Neural cell (in vitro differentiated cells): ENCODE measurements at regions not wholly inside any gene's neighbourhood (a gene's known extent, or its start where the extent isn't known, plus 50 kb on each side); places are given as distances from the start of the nearest gene placed in this dataset.

Experiments used
- H2AFZ ChIP-seq: fragments of 200-600, 300-800 bp; sonication (generic), shearing (Covaris generic); 2 replicates; pipeline ENCODE4 v1.6.0; 2014; ENCODE audit warnings: low read depth, mild to moderate bottlenecking, antibody characterized with exemption, low read length, moderate library complexity
- H3F3A ChIP-seq: fragments of 200-600 bp; shearing (Covaris generic); 2 replicates; pipeline ENCODE4 v1.6.1; 2016; ENCODE audit warnings: mild to moderate bottlenecking, moderate library complexity, mixed read lengths, antibody characterized with exemption, low read length; ENCODE audit not compliant: insufficient read depth, poor library complexity, severe bottlenecking
- H3K27ac ChIP-seq: fragments of 200-600, 300-800 bp; sonication (generic), shearing (Covaris generic); 2 replicates; pipeline ENCODE4 v1.5.1; 2014; ENCODE audit warnings: mild to moderate bottlenecking, low read length, moderate library complexity
- H3K27me3 ChIP-seq: fragments of 300-800, 200-600 bp; sonication (generic), shearing (Covaris generic); 2 replicates; pipeline ENCODE4 v1.6.0; 2014; ENCODE audit warnings: mild to moderate bottlenecking, low read depth, low read length, moderate library complexity; ENCODE audit not compliant: insufficient read depth
- H3K36me3 ChIP-seq: fragments of 300-800, 200-600 bp; sonication (generic), shearing (Covaris generic); 2 replicates; pipeline ENCODE4 v1.5.1; 2014; ENCODE audit warnings: mild to moderate bottlenecking, antibody characterized with exemption, low read length, moderate library complexity; ENCODE audit not compliant: insufficient read depth
- H3K4me2 ChIP-seq: fragments of 300-800, 200-600 bp; sonication (generic), shearing (Covaris generic); 2 replicates; pipeline ENCODE4 v1.6.0; 2014; ENCODE audit warnings: mild to moderate bottlenecking, low read length
- H3K4me3 ChIP-seq: fragments of 300-800, 200-600 bp; sonication (generic), shearing (Covaris generic); 2 replicates; pipeline ENCODE4 v1.5.1; 2014; ENCODE audit warnings: mild to moderate bottlenecking, low read length, moderate library complexity
- H3K79me2 ChIP-seq: fragments of 200-600 bp; shearing (Covaris generic); replicated peaks from 2 replicates; pipeline ENCODE4 v1.6.0; 2014; ENCODE audit warnings: mild to moderate bottlenecking, low read length, moderate library complexity; ENCODE audit not compliant: insufficient read depth
- H3K9ac ChIP-seq: fragments of 300-800, 200-600 bp; sonication (generic), shearing (Covaris generic); 2 replicates; pipeline ENCODE4 v1.6.1; 2016; ENCODE audit warnings: mild to moderate bottlenecking, low read length, mixed read lengths
- H3K9me2 ChIP-seq: fragments of 200-600 bp; shearing (Covaris generic); 2 replicates; pipeline ENCODE4 v1.6.1; 2016; ENCODE audit warnings: mild to moderate bottlenecking, low read length, mixed read lengths; ENCODE audit not compliant: insufficient read depth
- H3K9me3 ChIP-seq: fragments of 200-600, 300-800 bp; sonication (generic), shearing (Covaris generic); 2 replicates; pipeline ENCODE4 v1.6.1; 2016; ENCODE audit warnings: mild to moderate bottlenecking, mixed run types, low read length, moderate library complexity, mixed read lengths
- H4K20me1 ChIP-seq: fragments of 200-600 bp; shearing (Covaris generic); 2 replicates; pipeline ENCODE4 v1.6.1; 2016; ENCODE audit warnings: mild to moderate bottlenecking, mixed run types; ENCODE audit not compliant: insufficient read depth
- CTCF ChIP-seq: fragments of 450-650 bp; IDR thresholded peaks from 2 replicates; pipeline ENCODE4 v1.5.1; 2014; ENCODE audit warnings: antibody characterized with exemption, mild to moderate bottlenecking, moderate library complexity; ENCODE audit not compliant: poor library complexity, severe bottlenecking
- EP300 ChIP-seq: fragments of 450-650 bp; conservative IDR thresholded peaks from 2 replicates; pipeline ENCODE4 v1.6.1; 2014; ENCODE audit warnings: antibody characterized with exemption, mild to moderate bottlenecking, moderate library complexity; ENCODE audit not compliant: poor library complexity, severe bottlenecking
- EZH2 ChIP-seq: fragments of 200-600, 300-800 bp; shearing (Covaris generic), sonication (generic); IDR thresholded peaks from 2 replicates; pipeline ENCODE4 v1.6.1; 2014; ENCODE audit warnings: antibody characterized with exemption, low read length, borderline replicate concordance, mild to moderate bottlenecking; ENCODE audit not compliant: insufficient read depth, poor library complexity, severe bottlenecking
- MXI1 ChIP-seq: fragments of 450-650 bp; conservative IDR thresholded peaks from 2 replicates; pipeline ENCODE4 v1.6.1; 2014; ENCODE audit warnings: antibody characterized with exemption, mild to moderate bottlenecking; ENCODE audit not compliant: poor library complexity, severe bottlenecking
- POLR2AphosphoS5 ChIP-seq: IDR thresholded peaks from 2 replicates; pipeline ENCODE4 v1.6.1; 2012
- RAD21 ChIP-seq: fragments of 450-650 bp; conservative IDR thresholded peaks from 2 replicates; pipeline ENCODE4 v1.6.1; 2014; ENCODE audit warnings: antibody characterized with exemption, mild to moderate bottlenecking, moderate library complexity
- REST ChIP-seq: IDR thresholded peaks from 2 replicates; pipeline ENCODE4 v1.6.1; 2012; ENCODE audit warnings: borderline replicate concordance
- SMC3 ChIP-seq: fragments of 450-650 bp; conservative IDR thresholded peaks from 2 replicates; pipeline ENCODE4 v1.6.1; 2014; ENCODE audit warnings: antibody characterized with exemption, mild to moderate bottlenecking, moderate library complexity; ENCODE audit not compliant: poor library complexity
- TAF1 ChIP-seq: IDR thresholded peaks from 2 replicates; pipeline ENCODE4 v1.6.1; 2012; ENCODE audit warnings: low read depth

DNA sequence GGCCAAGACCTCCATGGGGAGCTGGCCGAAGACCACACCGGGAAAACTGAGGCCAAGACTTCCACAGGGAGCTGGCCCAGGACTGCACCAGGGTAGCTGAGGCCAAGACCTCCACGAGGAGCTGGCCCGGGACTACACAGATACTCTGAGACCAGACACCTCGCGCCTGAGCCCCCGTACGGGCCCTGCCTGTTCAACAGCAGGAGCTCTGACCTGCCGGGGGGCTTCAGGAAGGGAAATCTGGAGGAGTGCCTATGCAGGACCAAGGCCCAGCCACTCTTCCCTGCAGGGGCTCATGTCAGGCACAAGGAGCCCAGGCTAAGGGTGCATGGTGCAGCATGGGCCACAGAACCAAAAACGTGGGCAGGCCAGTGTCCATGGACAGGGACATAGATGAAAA, 151.6 kb downstream of the TMEM18 start:
- Histone ChIP-seq H3K36me3 (no peaks in the 10 kb centered on the region), H3K9ac (no peak overlapping the region)
- no peak for TF ChIP-seq REST
- TF ChIP-seq EP300, result no peak
- TF ChIP-seq EZH2, result no peak
- no peak for TF ChIP-seq MXI1
- no peak for TF ChIP-seq RAD21
- no peak for TF ChIP-seq TAF1
- no peak for TF ChIP-seq CTCF
- no peak for TF ChIP-seq SMC3
- TF ChIP-seq POLR2AphosphoS5, result no peak

DNA sequence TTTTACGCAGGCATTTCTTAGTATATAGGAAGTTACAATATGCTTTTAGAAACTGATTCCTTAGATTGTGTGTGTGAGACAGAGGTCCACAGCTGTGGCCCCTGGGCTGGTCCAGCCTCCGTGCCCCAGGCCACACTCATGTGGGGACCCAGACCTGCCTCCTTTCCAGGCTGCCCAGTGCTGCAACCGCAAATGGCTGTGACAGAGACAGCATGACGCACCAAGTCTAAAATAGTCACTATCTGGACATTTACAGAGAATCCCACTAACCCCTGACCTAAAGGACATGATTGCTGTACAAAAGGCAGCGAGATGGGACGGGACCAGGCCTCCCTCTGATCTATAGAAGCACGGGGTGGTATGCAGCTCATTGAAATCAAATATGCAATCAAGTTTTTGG, 152.2 kb downstream of the TMEM18 start:
- no peak overlapping the region for H3K27ac ChIP-seq
- H4K20me1 ChIP-seq, result no peaks in the 10 kb centered on the region
- no peaks in the 10 kb centered on the region for H3K36me3 ChIP-seq
- H3K27me3 ChIP-seq, result no peaks in the 10 kb centered on the region
- H3K9me2 ChIP-seq, result no peaks in the 10 kb centered on the region
- H3K9ac ChIP-seq, result no peak overlapping the region
- H2AFZ ChIP-seq, result no peak overlapping the region
- no peak overlapping the region for H3K4me3 ChIP-seq
- TF ChIP-seq EZH2 (no peak), TAF1 (no peak), CTCF (no peak), MXI1 (no peak), RAD21 (no peak), SMC3 (no peak)
- no peaks in the 10 kb centered on the region for H3K9me3 ChIP-seq
- no peak overlapping the region for H3K4me2 ChIP-seq
- H3K79me2 ChIP-seq, result no peaks in the 10 kb centered on the region
- H3F3A ChIP-seq, result no peaks in the 10 kb centered on the region

More for the DNA sequence above, 151.6 kb downstream of the TMEM18 start:
- H3K4me3 ChIP-seq, result no peak overlapping the region
- no peak overlapping the region for H2AFZ ChIP-seq
- no peaks in the 10 kb centered on the region for H3F3A ChIP-seq
- no peaks in the 10 kb centered on the region for H3K79me2 ChIP-seq
- H3K9me3 ChIP-seq, result no peaks in the 10 kb centered on the region
- no peaks in the 10 kb centered on the region for H4K20me1 ChIP-seq
- no peaks in the 10 kb centered on the region for H3K9me2 ChIP-seq
- no peak overlapping the region for H3K27ac ChIP-seq
- H3K27me3 ChIP-seq, result no peaks in the 10 kb centered on the region
- H3K4me2 ChIP-seq, result no peak overlapping the region
